OCI-LY3 (cell line): ENCODE measurements at regions not wholly inside any gene's neighbourhood (a gene's known extent, or its start where the extent isn't known, plus 50 kb on each side); places are given as distances from the start of the nearest gene placed in this dataset.

Experiments used
- EZH2phosphoT487 ChIP-seq: fragments of 200-600 bp; shearing (Covaris generic); IDR thresholded peaks from 2 replicates; pipeline ENCODE4 v1.6.1; 2018; ENCODE audit warnings: antibody characterized with exemption, mixed run types, low read depth
- TF ChIP-seq, protein P1 (sequence below): fragments of 200-600, 300-600 bp; sonication (generic); IDR thresholded peaks from 2 replicates; pipeline ENCODE4 v1.5.1; 2014; ENCODE audit warnings: antibody characterized with exemption, low read length, low read depth

GRCh38 chr10:3856593-3856992 is 71.6 kb upstream of the KLF6 start:
- TF ChIP-seq, protein P1, sequence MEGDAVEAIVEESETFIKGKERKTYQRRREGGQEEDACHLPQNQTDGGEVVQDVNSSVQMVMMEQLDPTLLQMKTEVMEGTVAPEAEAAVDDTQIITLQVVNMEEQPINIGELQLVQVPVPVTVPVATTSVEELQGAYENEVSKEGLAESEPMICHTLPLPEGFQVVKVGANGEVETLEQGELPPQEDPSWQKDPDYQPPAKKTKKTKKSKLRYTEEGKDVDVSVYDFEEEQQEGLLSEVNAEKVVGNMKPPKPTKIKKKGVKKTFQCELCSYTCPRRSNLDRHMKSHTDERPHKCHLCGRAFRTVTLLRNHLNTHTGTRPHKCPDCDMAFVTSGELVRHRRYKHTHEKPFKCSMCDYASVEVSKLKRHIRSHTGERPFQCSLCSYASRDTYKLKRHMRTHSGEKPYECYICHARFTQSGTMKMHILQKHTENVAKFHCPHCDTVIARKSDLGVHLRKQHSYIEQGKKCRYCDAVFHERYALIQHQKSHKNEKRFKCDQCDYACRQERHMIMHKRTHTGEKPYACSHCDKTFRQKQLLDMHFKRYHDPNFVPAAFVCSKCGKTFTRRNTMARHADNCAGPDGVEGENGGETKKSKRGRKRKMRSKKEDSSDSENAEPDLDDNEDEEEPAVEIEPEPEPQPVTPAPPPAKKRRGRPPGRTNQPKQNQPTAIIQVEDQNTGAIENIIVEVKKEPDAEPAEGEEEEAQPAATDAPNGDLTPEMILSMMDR, result no peak
- no peak for TF ChIP-seq EZH2phosphoT487
